Right kidney (tissue), 1 donor: ENCODE measurements at regions not wholly inside any gene's neighbourhood (a gene's known extent, or its start where the extent isn't known, plus 50 kb on each side); places are given as distances from the start of the nearest gene placed in this dataset.

Source experiments
- DNase-seq: peaks from one replicate; pipeline ENCODE4 v3.0.0-alpha.2; 2016

- no peak for DNase-seq
Measured at GRCh38 chr4:163622379-163623035, 128.0 kb downstream of the TMA16 start.

- no peak for DNase-seq
Measured at GRCh38 chr4:163623787-163624186, 129.3 kb downstream of the TMA16 start.

- DNase-seq = no peak
Measured at GRCh38 chr4:163624727-163625126, 130.2 kb downstream of the TMA16 start.

- DNase-seq = no peak
Measured at GRCh38 chr4:163631288-163631687, 136.8 kb downstream of the TMA16 start.

- DNase-seq = no peak
Measured at GRCh38 chr4:163638909-163639308, 144.4 kb downstream of the TMA16 start.

GRCh38 chr4:163649557-163650091 is 155.1 kb downstream of the TMA16 start:
- no peak for DNase-seq

- DNase-seq = no peak
Measured at GRCh38 chr4:163651761-163652160, 157.3 kb downstream of the TMA16 start.

GRCh38 chr4:163654621-163655020 is 160.1 kb downstream of the TMA16 start:
- DNase-seq = no peak

- no peak for DNase-seq
Measured at GRCh38 chr4:163660636-163661035, 166.1 kb downstream of the TMA16 start.

GRCh38 chr4:163662768-163663167 is 168.3 kb downstream of the TMA16 start:
- DNase-seq = no peak

- no peak for DNase-seq
Measured at GRCh38 chr4:163663454-163664225, 169.2 kb downstream of the TMA16 start.

- no peak for DNase-seq
Measured at GRCh38 chr4:163665101-163665500, 170.6 kb downstream of the TMA16 start.

- no peak for DNase-seq
Measured at GRCh38 chr4:163665521-163666331, 171.2 kb downstream of the TMA16 start.

- DNase-seq = no peak
Measured at GRCh38 chr4:163666332-163666873, 171.9 kb downstream of the TMA16 start.

GRCh38 chr4:163672751-163673150 is 178.3 kb downstream of the TMA16 start:
- no peak for DNase-seq

- no peak for DNase-seq
Measured at GRCh38 chr4:163673848-163674697, 179.6 kb downstream of the TMA16 start.

- DNase-seq = no peak
Measured at GRCh38 chr4:163679189-163679588, 184.7 kb downstream of the TMA16 start.

GRCh38 chr4:163680386-163681098 is 186.1 kb downstream of the TMA16 start:
- DNase-seq = no peak

- no peak for DNase-seq
Measured at GRCh38 chr4:163681208-163681821, 186.8 kb downstream of the TMA16 start.

- DNase-seq = no peak
Measured at GRCh38 chr4:163688856-163689255, 194.4 kb downstream of the TMA16 start.
